ENCODE measurements at regions not wholly inside any gene's neighbourhood (a gene's known extent, or its start where the extent isn't known, plus 50 kb on each side); places are given as distances from the start of the nearest gene placed in this dataset.

- Histone ChIP-seq H4K20me1 (ENCODE audit: insufficient read depth, low read length) (no peaks in the 10 kb centered on the region), H3K36me3 (ENCODE audit: insufficient read depth, low read length) (no peaks in the 10 kb centered on the region), H3K27ac (ENCODE audit: low read depth, low read length) (no peak overlapping the region), H3K4me1 (ENCODE audit: insufficient read depth, low read length) (no peaks in the 10 kb centered on the region), H3K79me2 (ENCODE audit: insufficient read depth, low read length) (no peaks in the 10 kb centered on the region), H3K27me3 (ENCODE audit: insufficient read depth, low read length) (peaks cover 35% of the 10 kb centered on the region), H3K4me2 (ENCODE audit: insufficient read depth, low read length) (no peak overlapping the region), H2AFZ (ENCODE audit: low read length) (no peak overlapping the region), H3K9me3 (ENCODE audit: low read depth, low read length) (no peaks in the 10 kb centered on the region), H3K4me3 (ENCODE audit: insufficient read depth, low read length) (no peak overlapping the region)
- TF ChIP-seq CTCF (IDR thresholded peaks at IDR 0.05; ENCODE audit: extremely low read depth, low read depth, low read length) = no peak
- DNase-seq (ENCODE audit: insufficient read length, low spot score, missing footprints) = no peak
Measured at GRCh38 chr1:219810451-219810850, 117.9 kb downstream of the SLC30A10 start.

- no peak overlapping the region for H3K4me2 ChIP-seq (ENCODE audit: insufficient read depth, low read length)
- H3K27me3 ChIP-seq (ENCODE audit: insufficient read depth, low read length) = peaks cover 29% of the 10 kb centered on the region
- H3K9me3 ChIP-seq (ENCODE audit: low read depth, low read length) = no peaks in the 10 kb centered on the region
- TF ChIP-seq CTCF (IDR thresholded peaks at IDR 0.05; ENCODE audit: extremely low read depth, low read depth, low read length) = no peak
- no peaks in the 10 kb centered on the region for H3K36me3 ChIP-seq (ENCODE audit: insufficient read depth, low read length)
- H2AFZ ChIP-seq (ENCODE audit: low read length) = no peak overlapping the region
- no peaks in the 10 kb centered on the region for H3K79me2 ChIP-seq (ENCODE audit: insufficient read depth, low read length)
- H3K4me1 ChIP-seq (ENCODE audit: insufficient read depth, low read length) = no peaks in the 10 kb centered on the region
- H3K4me3 ChIP-seq (ENCODE audit: insufficient read depth, low read length) = no peak overlapping the region
- DNase-seq (ENCODE audit: insufficient read length, low spot score, missing footprints) = peak; percentile 68
- no peaks in the 10 kb centered on the region for H4K20me1 ChIP-seq (ENCODE audit: insufficient read depth, low read length)
- H3K27ac ChIP-seq (ENCODE audit: low read depth, low read length) = no peak overlapping the region
Measured at GRCh38 chr1:219808790-219809189, 119.6 kb downstream of the SLC30A10 start.

GRCh38 chr1:219806642-219807041, 121.7 kb downstream of the SLC30A10 start:
- no peak overlapping the region for H3K4me3 ChIP-seq (ENCODE audit: insufficient read depth, low read length)
- no peaks in the 10 kb centered on the region for H4K20me1 ChIP-seq (ENCODE audit: insufficient read depth, low read length)
- H3K4me2 ChIP-seq (ENCODE audit: insufficient read depth, low read length) = no peak overlapping the region
- peaks cover 21% of the 10 kb centered on the region for H3K27me3 ChIP-seq (ENCODE audit: insufficient read depth, low read length)
- DNase-seq (ENCODE audit: insufficient read length, low spot score, missing footprints) = no peak
- H2AFZ ChIP-seq (ENCODE audit: low read length) = no peak overlapping the region
- no peaks in the 10 kb centered on the region for H3K4me1 ChIP-seq (ENCODE audit: insufficient read depth, low read length)
- H3K79me2 ChIP-seq (ENCODE audit: insufficient read depth, low read length) = no peaks in the 10 kb centered on the region
- H3K9me3 ChIP-seq (ENCODE audit: low read depth, low read length) = no peaks in the 10 kb centered on the region
- H3K27ac ChIP-seq (ENCODE audit: low read depth, low read length) = no peak overlapping the region
- TF ChIP-seq CTCF (IDR thresholded peaks at IDR 0.05; ENCODE audit: extremely low read depth, low read depth, low read length) = no peak
- no peaks in the 10 kb centered on the region for H3K36me3 ChIP-seq (ENCODE audit: insufficient read depth, low read length)

- no peaks in the 10 kb centered on the region for H3K9me3 ChIP-seq (ENCODE audit: low read depth, low read length)
- no peak for DNase-seq (ENCODE audit: insufficient read length, low spot score, missing footprints)
- H3K27ac ChIP-seq (ENCODE audit: low read depth, low read length) = no peak overlapping the region
- H3K36me3 ChIP-seq (ENCODE audit: insufficient read depth, low read length) = no peaks in the 10 kb centered on the region
- H3K4me3 ChIP-seq (ENCODE audit: insufficient read depth, low read length) = no peak overlapping the region
- no peaks in the 10 kb centered on the region for H3K79me2 ChIP-seq (ENCODE audit: insufficient read depth, low read length)
- no peaks in the 10 kb centered on the region for H4K20me1 ChIP-seq (ENCODE audit: insufficient read depth, low read length)
- H2AFZ ChIP-seq (ENCODE audit: low read length) = no peak overlapping the region
- no peaks in the 10 kb centered on the region for H3K4me1 ChIP-seq (ENCODE audit: insufficient read depth, low read length)
- peaks cover 21% of the 10 kb centered on the region for H3K27me3 ChIP-seq (ENCODE audit: insufficient read depth, low read length)
- TF ChIP-seq CTCF (IDR thresholded peaks at IDR 0.05; ENCODE audit: extremely low read depth, low read depth, low read length) = no peak
- no peak overlapping the region for H3K4me2 ChIP-seq (ENCODE audit: insufficient read depth, low read length)
Measured at GRCh38 chr1:219806020-219806419, 122.3 kb downstream of the SLC30A10 start.

Measured in osteoblast (primary cell).